ENCODE measurements at regions not wholly inside any gene's neighbourhood (a gene's known extent, or its start where the extent isn't known, plus 50 kb on each side); places are given as distances from the start of the nearest gene placed in this dataset.
"Not testable (repeated sequence)": the region's sequence is repeated elsewhere in the genome, so short reads cannot be mapped to it uniquely, and the experiment has no call there.

DNA sequence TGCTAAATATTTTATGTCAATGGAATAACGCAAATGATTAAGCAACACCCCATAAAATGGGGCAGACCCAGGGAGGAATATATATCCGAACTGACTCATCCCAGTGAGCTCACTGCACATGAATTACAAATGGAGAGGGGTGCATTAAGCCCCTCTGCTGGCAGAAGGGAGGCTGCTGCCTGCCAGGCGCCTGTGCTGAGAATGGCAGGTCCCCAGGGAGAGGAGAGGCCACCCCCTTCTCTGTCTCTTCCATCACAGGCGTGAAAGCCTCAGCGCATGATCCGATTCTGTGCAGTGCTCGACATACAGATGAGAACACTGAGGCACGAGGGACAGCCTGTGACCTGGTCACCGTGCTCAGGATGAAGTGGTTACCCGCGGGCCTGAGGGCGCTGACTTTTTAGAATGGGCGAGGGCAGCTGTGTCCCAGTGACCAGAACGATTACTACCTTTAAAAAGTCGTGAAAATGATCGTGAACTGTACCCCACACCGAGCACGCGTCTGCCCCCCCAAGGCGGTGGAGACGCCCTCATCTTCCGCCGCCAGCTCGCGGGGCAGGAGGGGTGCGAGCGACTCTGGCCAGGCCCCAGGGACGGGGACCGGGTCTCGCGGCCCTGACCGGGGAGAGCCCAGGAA lies 229.7 kb upstream of the FRG2C start:
- DNase-seq (ENCODE audit: low read depth, low spot score); H3K36me3 ChIP-seq (ENCODE audit: control insufficient read depth in 1 of 2, insufficient read depth in 2 of 2, low read length in 2 of 2); H4K20me1 ChIP-seq (ENCODE audit: insufficient read depth); H3K9me2 ChIP-seq (ENCODE audit: insufficient read depth); POLR2A ChIA-PET; RAD21 ChIA-PET (ENCODE audit: low non-redundant PET in 1 of 2, low total read pairs in 2 of 2, uncharacterized antibody in 2 of 2, unreplicated experiment in 2 of 2); H3K9me3 ChIP-seq (ENCODE audit: control insufficient read depth in 1 of 2, insufficient read depth in 1 of 2, low read depth in 1 of 2, low read length in 2 of 2); ATAC-seq; H2AFZ ChIP-seq (ENCODE audit: low read depth, low read length, poor library complexity, severe bottlenecking); intact Hi-C loops (cut with micrococcal nuclease); H3K27me3 ChIP-seq (ENCODE audit: insufficient read depth, low read length); CTCF ChIA-PET; BruUV-seq (replicated peaks); H3K79me2 ChIP-seq (ENCODE audit: insufficient read depth, low read length): not testable (repeated sequence)
- Histone ChIP-seq H3K4me2 (ENCODE audit: low read length) (peak overlapping the region; percentile 86), H3K27ac (ENCODE audit: low read depth, low read length) (peak overlapping the region; percentile 75), H3K9ac (ENCODE audit: low read length) (peak overlapping the region; percentile 80), H3K4me1 (ENCODE audit: control insufficient read depth in 1 of 2, insufficient read depth in 2 of 2, low read length in 2 of 2) (peaks cover 18 to 32% of the 10 kb centered on the region in 2 experiments), H3K4me3 (replicated peaks in 1 of 2; ENCODE audit: low read depth in 1 of 2, low read length in 2 of 2) (peak overlapping the region; percentile 60 to 72)
- TF ChIP-seq ZFX (IDR thresholded peaks at IDR 0.05) = peak; percentile 21; the same call in 1 of the 2 replicates

GRCh38 chr3:75434913-75435793 lies 229.0 kb upstream of the FRG2C start:
- H3K9me2 ChIP-seq (ENCODE audit: insufficient read depth); H3K79me2 ChIP-seq (ENCODE audit: insufficient read depth, low read length); H2AFZ ChIP-seq (ENCODE audit: low read depth, low read length, poor library complexity, severe bottlenecking); intact Hi-C loops (cut with micrococcal nuclease); CTCF ChIA-PET; BruUV-seq (replicated peaks); H3K36me3 ChIP-seq (ENCODE audit: control insufficient read depth in 1 of 2, insufficient read depth in 2 of 2, low read length in 2 of 2); H3K27me3 ChIP-seq (ENCODE audit: insufficient read depth, low read length); H3K9me3 ChIP-seq (ENCODE audit: control insufficient read depth in 1 of 2, insufficient read depth in 1 of 2, low read depth in 1 of 2, low read length in 2 of 2); H4K20me1 ChIP-seq (ENCODE audit: insufficient read depth); POLR2A ChIA-PET: not testable (repeated sequence)
- H3K4me2 ChIP-seq (ENCODE audit: low read length) = peak overlapping the region; percentile 86
- ATAC-seq = peak; percentile 100
- peaks cover 17 to 26% of the 10 kb centered on the region in 2 experiments for H3K4me1 ChIP-seq (ENCODE audit: control insufficient read depth in 1 of 2, insufficient read depth in 2 of 2, low read length in 2 of 2)
- TF ChIP-seq SP1 (IDR thresholded peaks at IDR 0.05; ENCODE audit: low read depth) = 0 out of 2 replicates have a peak, but pooled peaks have one; percentile 19
- TF ChIP-seq MAX (IDR thresholded peaks at IDR 0.05) = peak; percentile 45
- TF ChIP-seq SIN3A (IDR thresholded peaks at IDR 0.05; ENCODE audit: low read depth) = peak; percentile 13; the same call in 1 of the 2 replicates
- TF ChIP-seq YY1 (IDR thresholded peaks at IDR 0.05; ENCODE audit: extremely low read depth, insufficient replicate concordance, low read depth, low read length) = peak; percentile 88
- peak; percentile 49; the same call in 1 of the 2 replicates for TF ChIP-seq POLR2AphosphoS5 (IDR thresholded peaks at IDR 0.05; ENCODE audit: low read depth, low read length)
- peak; percentile 72 for TF ChIP-seq EGR1 (IDR thresholded peaks at IDR 0.05; ENCODE audit: low read depth)
- H3K4me3 ChIP-seq (replicated peaks in 1 of 2; ENCODE audit: low read depth in 1 of 2, low read length in 2 of 2) = peak overlapping the region; percentile 60 to 72
- DNase-seq (ENCODE audit: low read depth, low spot score) = peak; percentile 93
- H3K27ac ChIP-seq (ENCODE audit: low read depth, low read length) = peak overlapping the region; percentile 75
- RAD21 ChIA-PET (ENCODE audit: low non-redundant PET in 1 of 2, low total read pairs in 2 of 2, uncharacterized antibody in 2 of 2, unreplicated experiment in 2 of 2) = interaction anchor here in 1 of 2 experiments (0.7 kb wide), 1 partner anchor 141 kb away, joined by 3 read pairs; no protein-coding TSS in a partner anchor
- H3K9ac ChIP-seq (ENCODE audit: low read length) = peak overlapping the region; percentile 80

All from HCT116 (cell line).